ENCODE measurements at regions not wholly inside any gene's neighbourhood (a gene's known extent, or its start where the extent isn't known, plus 50 kb on each side); places are given as distances from the start of the nearest gene placed in this dataset.

DNA sequence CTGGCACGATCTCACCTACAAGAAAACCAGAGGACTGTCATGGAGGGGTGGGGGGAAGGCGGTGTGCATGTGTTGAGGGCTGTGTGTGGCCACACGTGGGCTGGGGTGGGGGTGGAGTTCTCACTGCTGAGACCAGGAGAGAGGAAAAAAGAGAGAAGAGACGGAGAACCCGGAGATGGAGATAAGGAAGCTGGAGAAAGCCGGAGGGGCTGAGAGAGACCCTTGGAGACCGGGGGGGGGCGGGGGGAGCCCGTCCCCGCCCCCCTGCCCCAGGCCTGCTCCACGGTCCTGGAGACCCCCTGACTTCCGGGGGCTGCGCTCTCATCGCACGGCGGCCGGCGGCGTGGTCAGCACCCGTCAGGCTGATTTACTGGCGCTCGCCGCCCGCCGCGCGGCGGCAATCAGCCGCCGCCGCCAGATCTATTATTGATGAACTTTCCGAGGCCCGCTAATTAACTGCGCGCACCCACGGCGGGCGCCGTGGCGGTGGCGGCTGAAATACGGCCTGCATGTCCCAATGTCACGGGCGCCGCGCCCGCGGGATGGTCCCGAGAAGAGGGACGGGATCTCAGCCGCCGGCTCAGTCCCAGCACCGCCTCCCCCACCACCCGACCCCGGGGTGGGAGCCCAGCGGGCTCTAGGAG is 187.4 kb downstream of the MN1 start:
- in situ Hi-C loops (cut with MboI; ENCODE audit: low sequenced_read_pairs), result no loop called here

GRCh38 chr22:27614650-27615007 is 186.9 kb downstream of the MN1 start:
- in situ Hi-C loops (cut with MboI; ENCODE audit: low sequenced_read_pairs), result no loop called here

- in situ Hi-C loops (cut with MboI; ENCODE audit: low sequenced_read_pairs), result no loop called here
These were observed 186.1 kb downstream of the MN1 start for GRCh38 chr22:27615408-27615807.

GRCh38 chr22:27616033-27616432 is 185.5 kb downstream of the MN1 start:
- in situ Hi-C loops (cut with MboI; ENCODE audit: low sequenced_read_pairs), result no loop called here

- in situ Hi-C loops (cut with MboI; ENCODE audit: low sequenced_read_pairs), result no loop called here
These were observed 184.2 kb downstream of the MN1 start for GRCh38 chr22:27617214-27617881.

GRCh38 chr22:27620367-27621154 is 181.0 kb downstream of the MN1 start:
- in situ Hi-C loops (cut with MboI; ENCODE audit: low sequenced_read_pairs), result no loop called here

DNA sequence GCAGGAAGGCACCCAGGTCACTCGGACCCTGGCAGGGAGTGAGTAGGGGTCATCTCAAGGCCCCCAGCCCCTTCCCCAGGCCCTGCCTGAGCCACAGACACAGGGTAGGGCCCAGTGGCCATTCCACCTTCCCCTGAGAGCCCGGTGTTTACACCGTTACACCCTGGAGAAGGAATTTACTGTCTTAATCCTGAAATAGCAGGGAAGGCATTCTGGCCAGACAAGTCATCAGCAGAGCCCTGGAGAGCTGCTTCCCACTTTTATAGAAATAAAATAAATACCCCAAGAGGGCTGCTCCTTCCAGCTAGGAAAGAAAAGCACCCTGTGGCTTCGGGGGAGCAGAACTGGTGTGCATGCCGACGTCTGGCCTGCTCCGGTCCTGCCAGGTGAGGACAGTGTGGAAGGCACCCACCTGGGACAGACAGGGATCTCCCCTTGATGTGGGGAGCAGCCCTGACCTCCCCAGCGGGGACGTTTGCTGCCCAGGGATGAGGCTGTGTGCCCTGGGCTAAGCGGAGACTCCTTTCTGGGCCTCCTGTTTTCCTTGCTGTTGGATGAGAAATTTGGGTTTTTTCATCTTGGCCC is 180.0 kb downstream of the MN1 start:
- in situ Hi-C loops (cut with MboI; ENCODE audit: low sequenced_read_pairs), result no loop called here

DNA sequence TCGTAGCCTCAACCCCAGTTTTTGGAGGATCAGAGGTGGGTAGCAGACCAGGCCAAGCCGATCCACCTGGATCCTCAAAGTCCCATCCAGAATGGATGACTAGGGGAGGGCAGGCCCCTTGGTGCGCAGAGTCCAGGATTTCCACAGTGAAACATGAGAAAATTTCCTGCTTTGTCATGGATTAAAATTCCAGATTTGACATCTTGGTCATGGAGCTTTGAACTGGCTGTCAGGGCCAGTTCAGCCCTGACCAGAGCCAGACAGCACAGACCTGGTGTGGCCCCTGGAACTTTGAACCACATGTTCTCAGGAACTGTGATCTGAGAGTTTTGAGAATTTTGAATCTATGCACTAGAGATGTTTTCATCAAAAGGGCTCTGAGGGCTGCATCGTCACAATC is 177.5 kb downstream of the MN1 start:
- in situ Hi-C loops (cut with MboI; ENCODE audit: low sequenced_read_pairs), result no loop called here

- in situ Hi-C loops (cut with MboI; ENCODE audit: low sequenced_read_pairs), result no loop called here
These were observed 176.9 kb downstream of the MN1 start for GRCh38 chr22:27624705-27625104.

- in situ Hi-C loops (cut with MboI; ENCODE audit: low sequenced_read_pairs), result no loop called here
These were observed 175.5 kb downstream of the MN1 start for GRCh38 chr22:27625769-27626674.

GRCh38 chr22:27626675-27627443 is 174.7 kb downstream of the MN1 start:
- in situ Hi-C loops (cut with MboI; ENCODE audit: low sequenced_read_pairs), result no loop called here

GRCh38 chr22:27627444-27627833 is 174.1 kb downstream of the MN1 start:
- in situ Hi-C loops (cut with MboI; ENCODE audit: low sequenced_read_pairs), result no loop called here

GRCh38 chr22:27627901-27628300 is 173.7 kb downstream of the MN1 start:
- in situ Hi-C loops (cut with MboI; ENCODE audit: low sequenced_read_pairs), result no loop called here

DNA sequence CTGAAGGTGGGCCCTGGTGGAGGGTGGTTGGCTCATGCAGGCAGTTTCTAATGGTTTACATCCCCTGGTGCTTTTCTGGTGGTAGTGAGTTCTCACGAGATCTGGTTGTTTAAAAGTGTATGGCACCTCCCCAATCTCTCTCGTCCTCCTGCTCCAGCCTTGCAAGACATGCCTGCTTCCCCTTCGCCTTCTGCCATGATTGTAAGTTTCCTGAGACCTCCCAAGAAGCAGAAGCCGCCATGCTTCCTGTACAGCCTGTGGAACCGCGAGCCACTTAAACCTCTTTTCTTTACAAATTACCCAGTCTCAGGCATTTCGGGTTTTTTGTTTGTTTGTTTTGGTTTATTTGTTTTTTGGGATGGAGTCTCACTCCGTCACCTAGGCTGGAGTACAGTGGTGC is 173.2 kb downstream of the MN1 start:
- in situ Hi-C loops (cut with MboI; ENCODE audit: low sequenced_read_pairs), result no loop called here

GRCh38 chr22:27628891-27629631 is 172.5 kb downstream of the MN1 start:
- in situ Hi-C loops (cut with MboI; ENCODE audit: low sequenced_read_pairs), result no loop called here

GRCh38 chr22:27629908-27630673 is 171.5 kb downstream of the MN1 start:
- in situ Hi-C loops (cut with MboI; ENCODE audit: low sequenced_read_pairs), result no loop called here

DNA sequence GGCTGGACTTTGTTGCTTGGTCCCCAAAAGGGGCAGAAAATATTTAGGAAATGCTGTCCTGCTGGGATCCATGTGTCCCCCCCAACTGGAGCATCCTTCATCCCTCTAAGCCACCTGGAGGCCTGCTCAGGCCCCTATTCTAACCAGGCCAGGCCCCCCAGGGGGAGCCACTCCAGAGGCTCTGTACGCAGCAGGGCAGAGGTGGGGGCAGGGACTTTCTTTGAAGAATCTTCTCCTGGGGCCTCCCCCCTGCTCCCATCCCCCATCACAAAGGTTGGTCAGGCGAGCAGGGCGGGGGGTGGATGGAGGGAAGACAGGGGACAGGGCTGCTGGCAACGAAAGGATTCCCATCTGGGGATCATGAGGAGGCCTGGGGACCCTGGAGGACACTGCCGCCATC is 170.8 kb downstream of the MN1 start:
- in situ Hi-C loops (cut with MboI; ENCODE audit: low sequenced_read_pairs), result no loop called here

- in situ Hi-C loops (cut with MboI; ENCODE audit: low sequenced_read_pairs), result no loop called here
These were observed 169.9 kb downstream of the MN1 start for GRCh38 chr22:27631641-27632040.

Measured in HL-60/S4 (cell line).